WTC11 (cell line): ENCODE measurements at regions not wholly inside any gene's neighbourhood (a gene's known extent, or its start where the extent isn't known, plus 50 kb on each side); places are given as distances from the start of the nearest gene placed in this dataset.

ENCODE experiments used
- ATAC-seq: fragments of 200-7000 bp; cut with Tn5 transposase; 2 replicates; pipeline ENCODE4 v1.10.0; 2021; ENCODE audit warnings: mild to moderate bottlenecking, moderate library complexity
- CTCF ChIA-PET: fragments of 300-600 bp; sonication (Branson Sonifier 250); formaldehyde crosslinking; loops from one replicate; lab custom pipeline; 2021; ENCODE audit warnings: antibody characterized with exemption; lab: Charles Lee
- POLR2A ChIA-PET: fragments of 350-600 bp; sonication (Branson Sonifier 250); formaldehyde crosslinking; loops from one replicate; lab custom pipeline; 2021; ENCODE audit warnings: antibody characterized with exemption; lab: Charles Lee
- DNase-seq: peaks from one replicate; pipeline ENCODE4 v3.0.0; 2021; ENCODE audit warnings: low spot score
- H3K27ac Mint-ChIP-seq: 2 replicates; pipeline ENCODE4 v1.8.0; 2021; ENCODE audit warnings: mixed read lengths
- H3K27me3 Mint-ChIP-seq: 2 replicates; pipeline ENCODE4 v1.8.0; 2021; ENCODE audit warnings: low read depth, mild to moderate bottlenecking, moderate library complexity, mixed read lengths
- H3K36me3 Mint-ChIP-seq: 2 replicates; pipeline ENCODE4 v1.8.0; 2021; ENCODE audit warnings: mixed read lengths
- H3K4me1 Mint-ChIP-seq: 2 replicates; pipeline ENCODE4 v1.8.0; 2022; ENCODE audit warnings: mixed read lengths
- H3K4me3 Mint-ChIP-seq: 2 replicates; pipeline ENCODE4 v1.8.0; 2021; ENCODE audit warnings: mild to moderate bottlenecking, moderate library complexity, mixed read lengths
- H3K9me3 Mint-ChIP-seq: 2 replicates; pipeline ENCODE4 v1.8.0; 2021; ENCODE audit warnings: mixed read lengths
- CBFB ChIP-seq: sonication (generic); formaldehyde crosslinking; IDR thresholded peaks from 2 replicates; pipeline ENCODE4 v1.8.1; 2022; ENCODE audit warnings: mild to moderate bottlenecking, low read depth, missing genetic modification reagents
- ESRRA ChIP-seq: sonication (generic); formaldehyde crosslinking; IDR thresholded peaks from 2 replicates; pipeline ENCODE4 v1.8.1; 2022; ENCODE audit warnings: mild to moderate bottlenecking, missing genetic modification reagents, borderline replicate concordance
- ETV6 ChIP-seq: sonication (generic); formaldehyde crosslinking; IDR thresholded peaks from 2 replicates; pipeline ENCODE4 v1.8.1; 2022; ENCODE audit warnings: mild to moderate bottlenecking, missing genetic modification reagents
- GRHL2 ChIP-seq: fragments of 250-450 bp; sonication (Bioruptor Pico); IDR thresholded peaks from 2 replicates; pipeline ENCODE4 v1.8.0; 2022; ENCODE audit warnings: mild to moderate bottlenecking, moderate library complexity; ENCODE audit not compliant: insufficient replicate concordance, severe bottlenecking
- SMAD4 ChIP-seq: sonication (generic); formaldehyde crosslinking; IDR thresholded peaks from 2 replicates; pipeline ENCODE4 v1.8.0; 2022; ENCODE audit warnings: mild to moderate bottlenecking, missing genetic modification reagents
- TCF7 ChIP-seq: sonication (generic); formaldehyde crosslinking; IDR thresholded peaks from 2 replicates; pipeline ENCODE4 v1.8.0; 2022; ENCODE audit warnings: mild to moderate bottlenecking, low read depth, missing genetic modification reagents, moderate library complexity
- ZBTB21 ChIP-seq: sonication (generic); formaldehyde crosslinking; IDR thresholded peaks from 2 replicates; pipeline ENCODE4 v1.8.1; 2023; ENCODE audit warnings: mild to moderate bottlenecking, missing genetic modification reagents, borderline replicate concordance
- ZNF396 ChIP-seq: fragments of 250-450 bp; sonication (Bioruptor Pico); IDR thresholded peaks from 2 replicates; pipeline ENCODE4 v1.8.0; 2021; ENCODE audit warnings: mild to moderate bottlenecking, moderate library complexity, borderline replicate concordance
- ZNF416 ChIP-seq: fragments of 250-450 bp; sonication (Bioruptor Pico); IDR thresholded peaks from 2 replicates; pipeline ENCODE4 v1.9.0; 2021; ENCODE audit warnings: mild to moderate bottlenecking, inconsistent platforms
- ZNF423 ChIP-seq: fragments of 250-450 bp; sonication (Bioruptor Pico); IDR thresholded peaks from 2 replicates; pipeline ENCODE4 v2.1.2; 2022; ENCODE audit warnings: mild to moderate bottlenecking, moderate library complexity
- TF ChIP-seq, protein P1 (sequence below): sonication (generic); formaldehyde crosslinking; IDR thresholded peaks from 2 replicates; pipeline ENCODE4 v1.8.1; 2023; ENCODE audit warnings: mild to moderate bottlenecking, missing genetic modification reagents, borderline replicate concordance
- TF ChIP-seq, protein P2 (sequence below): sonication (generic); formaldehyde crosslinking; IDR thresholded peaks from 2 replicates; pipeline ENCODE4 v1.8.1; 2023; ENCODE audit warnings: mild to moderate bottlenecking, missing genetic modification reagents, moderate library complexity
- TF ChIP-seq, protein P3 (sequence below): fragments of 250-450 bp; sonication (Bioruptor Pico); IDR thresholded peaks from 2 replicates; pipeline ENCODE4 v1.9.0; 2021; ENCODE audit warnings: mild to moderate bottlenecking, borderline replicate concordance
- TF ChIP-seq, protein P4 (sequence below): fragments of 250-450 bp; sonication (Bioruptor Pico); IDR thresholded peaks from 2 replicates; pipeline ENCODE4 v2.1.2; 2022; ENCODE audit warnings: mild to moderate bottlenecking, moderate library complexity
- TF ChIP-seq, protein P5 (sequence below): fragments of 250-450 bp; sonication (Bioruptor Pico); IDR thresholded peaks from 2 replicates; pipeline ENCODE4 v1.9.0; 2021; ENCODE audit warnings: mild to moderate bottlenecking

DNA sequence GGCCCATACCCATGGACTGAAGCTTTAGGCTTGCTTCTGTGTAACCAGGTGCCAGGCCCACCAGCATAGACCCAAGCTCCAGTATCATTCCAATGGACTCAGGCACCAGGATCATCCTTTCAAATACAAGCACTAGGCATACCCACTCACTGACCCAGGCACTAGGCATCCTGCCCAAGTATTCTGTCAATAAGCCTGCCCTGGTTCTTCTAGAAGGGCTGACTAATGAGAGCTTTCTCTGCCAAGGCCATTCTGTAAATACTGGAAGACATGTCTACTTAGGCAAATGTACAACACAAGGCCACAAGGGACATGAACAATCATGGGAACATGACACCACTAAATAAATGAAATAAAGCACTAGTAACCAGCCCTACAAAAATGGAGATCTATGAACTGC, 352.2 kb downstream of the FSCB start:
- Mint-ChIP-seq H3K27ac (no peak overlapping the region), H3K27me3 (no peaks in the 10 kb centered on the region), H3K4me3 (no peak overlapping the region), H3K36me3 (peaks cover 3% of the 10 kb centered on the region; the same call in 1 of the 2 replicates), H3K4me1 (no peaks in the 10 kb centered on the region), H3K9me3 (peaks cover 18% of the 10 kb centered on the region)
- POLR2A ChIA-PET, result no interaction called here
- ATAC-seq (no peak), DNase-seq (no peak)
- CTCF ChIA-PET, result no interaction called here
- TF ChIP-seq SMAD4 (no peak), TCF7 (CRISPR knock-in tag) (no peak), CBFB (CRISPR knock-in tag) (no peak), ZBTB21 (CRISPR knock-in tag) (no peak), ZNF416 (CRISPR knock-in tag) (no peak)
- TF ChIP-seq, protein P1, sequence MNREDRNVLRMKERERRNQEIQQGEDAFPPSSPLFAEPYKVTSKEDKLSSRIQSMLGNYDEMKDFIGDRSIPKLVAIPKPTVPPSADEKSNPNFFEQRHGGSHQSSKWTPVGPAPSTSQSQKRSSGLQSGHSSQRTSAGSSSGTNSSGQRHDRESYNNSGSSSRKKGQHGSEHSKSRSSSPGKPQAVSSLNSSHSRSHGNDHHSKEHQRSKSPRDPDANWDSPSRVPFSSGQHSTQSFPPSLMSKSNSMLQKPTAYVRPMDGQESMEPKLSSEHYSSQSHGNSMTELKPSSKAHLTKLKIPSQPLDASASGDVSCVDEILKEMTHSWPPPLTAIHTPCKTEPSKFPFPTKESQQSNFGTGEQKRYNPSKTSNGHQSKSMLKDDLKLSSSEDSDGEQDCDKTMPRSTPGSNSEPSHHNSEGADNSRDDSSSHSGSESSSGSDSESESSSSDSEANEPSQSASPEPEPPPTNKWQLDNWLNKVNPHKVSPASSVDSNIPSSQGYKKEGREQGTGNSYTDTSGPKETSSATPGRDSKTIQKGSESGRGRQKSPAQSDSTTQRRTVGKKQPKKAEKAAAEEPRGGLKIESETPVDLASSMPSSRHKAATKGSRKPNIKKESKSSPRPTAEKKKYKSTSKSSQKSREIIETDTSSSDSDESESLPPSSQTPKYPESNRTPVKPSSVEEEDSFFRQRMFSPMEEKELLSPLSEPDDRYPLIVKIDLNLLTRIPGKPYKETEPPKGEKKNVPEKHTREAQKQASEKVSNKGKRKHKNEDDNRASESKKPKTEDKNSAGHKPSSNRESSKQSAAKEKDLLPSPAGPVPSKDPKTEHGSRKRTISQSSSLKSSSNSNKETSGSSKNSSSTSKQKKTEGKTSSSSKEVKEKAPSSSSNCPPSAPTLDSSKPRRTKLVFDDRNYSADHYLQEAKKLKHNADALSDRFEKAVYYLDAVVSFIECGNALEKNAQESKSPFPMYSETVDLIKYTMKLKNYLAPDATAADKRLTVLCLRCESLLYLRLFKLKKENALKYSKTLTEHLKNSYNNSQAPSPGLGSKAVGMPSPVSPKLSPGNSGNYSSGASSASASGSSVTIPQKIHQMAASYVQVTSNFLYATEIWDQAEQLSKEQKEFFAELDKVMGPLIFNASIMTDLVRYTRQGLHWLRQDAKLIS, result no peak
- TF ChIP-seq, protein P2, sequence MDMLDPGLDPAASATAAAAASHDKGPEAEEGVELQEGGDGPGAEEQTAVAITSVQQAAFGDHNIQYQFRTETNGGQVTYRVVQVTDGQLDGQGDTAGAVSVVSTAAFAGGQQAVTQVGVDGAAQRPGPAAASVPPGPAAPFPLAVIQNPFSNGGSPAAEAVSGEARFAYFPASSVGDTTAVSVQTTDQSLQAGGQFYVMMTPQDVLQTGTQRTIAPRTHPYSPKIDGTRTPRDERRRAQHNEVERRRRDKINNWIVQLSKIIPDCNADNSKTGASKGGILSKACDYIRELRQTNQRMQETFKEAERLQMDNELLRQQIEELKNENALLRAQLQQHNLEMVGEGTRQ (CRISPR knock-in tag), result no peak

DNA sequence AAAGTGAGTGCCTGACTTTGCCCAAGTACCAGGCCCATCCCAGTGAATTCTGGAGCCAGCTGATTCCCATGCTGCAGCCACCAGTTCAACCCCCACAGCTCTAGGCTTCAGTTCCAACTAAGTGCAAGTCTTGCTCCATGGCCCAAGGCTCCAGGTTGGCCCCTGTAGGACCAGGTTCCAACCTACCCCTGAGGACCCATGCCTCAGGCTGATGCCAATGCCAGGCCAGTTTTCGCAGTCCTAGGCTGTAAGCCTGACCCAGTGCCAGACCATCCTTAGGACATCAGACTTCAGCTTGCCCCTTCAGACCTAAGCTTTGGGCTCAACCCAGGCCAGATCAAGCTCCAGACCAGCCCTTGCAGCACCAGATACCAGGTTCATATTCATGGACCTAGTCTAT, 352.6 kb downstream of the FSCB start:
- no peak overlapping the region for H3K4me3 Mint-ChIP-seq
- peaks cover 18% of the 10 kb centered on the region for H3K9me3 Mint-ChIP-seq
- H3K27ac Mint-ChIP-seq, result no peak overlapping the region
- no peaks in the 10 kb centered on the region for H3K4me1 Mint-ChIP-seq
- DNase-seq (no peak), ATAC-seq (no peak)
- ChIA-PET POLR2A (no interaction called here), CTCF (no interaction called here)
- TF ChIP-seq ZNF423 (no peak), ZBTB21 (CRISPR knock-in tag) (no peak), GRHL2 (CRISPR knock-in tag) (no peak), ESRRA (no peak), ETV6 (CRISPR knock-in tag) (no peak), ZNF396 (CRISPR knock-in tag) (no peak)
- TF ChIP-seq, protein P3, sequence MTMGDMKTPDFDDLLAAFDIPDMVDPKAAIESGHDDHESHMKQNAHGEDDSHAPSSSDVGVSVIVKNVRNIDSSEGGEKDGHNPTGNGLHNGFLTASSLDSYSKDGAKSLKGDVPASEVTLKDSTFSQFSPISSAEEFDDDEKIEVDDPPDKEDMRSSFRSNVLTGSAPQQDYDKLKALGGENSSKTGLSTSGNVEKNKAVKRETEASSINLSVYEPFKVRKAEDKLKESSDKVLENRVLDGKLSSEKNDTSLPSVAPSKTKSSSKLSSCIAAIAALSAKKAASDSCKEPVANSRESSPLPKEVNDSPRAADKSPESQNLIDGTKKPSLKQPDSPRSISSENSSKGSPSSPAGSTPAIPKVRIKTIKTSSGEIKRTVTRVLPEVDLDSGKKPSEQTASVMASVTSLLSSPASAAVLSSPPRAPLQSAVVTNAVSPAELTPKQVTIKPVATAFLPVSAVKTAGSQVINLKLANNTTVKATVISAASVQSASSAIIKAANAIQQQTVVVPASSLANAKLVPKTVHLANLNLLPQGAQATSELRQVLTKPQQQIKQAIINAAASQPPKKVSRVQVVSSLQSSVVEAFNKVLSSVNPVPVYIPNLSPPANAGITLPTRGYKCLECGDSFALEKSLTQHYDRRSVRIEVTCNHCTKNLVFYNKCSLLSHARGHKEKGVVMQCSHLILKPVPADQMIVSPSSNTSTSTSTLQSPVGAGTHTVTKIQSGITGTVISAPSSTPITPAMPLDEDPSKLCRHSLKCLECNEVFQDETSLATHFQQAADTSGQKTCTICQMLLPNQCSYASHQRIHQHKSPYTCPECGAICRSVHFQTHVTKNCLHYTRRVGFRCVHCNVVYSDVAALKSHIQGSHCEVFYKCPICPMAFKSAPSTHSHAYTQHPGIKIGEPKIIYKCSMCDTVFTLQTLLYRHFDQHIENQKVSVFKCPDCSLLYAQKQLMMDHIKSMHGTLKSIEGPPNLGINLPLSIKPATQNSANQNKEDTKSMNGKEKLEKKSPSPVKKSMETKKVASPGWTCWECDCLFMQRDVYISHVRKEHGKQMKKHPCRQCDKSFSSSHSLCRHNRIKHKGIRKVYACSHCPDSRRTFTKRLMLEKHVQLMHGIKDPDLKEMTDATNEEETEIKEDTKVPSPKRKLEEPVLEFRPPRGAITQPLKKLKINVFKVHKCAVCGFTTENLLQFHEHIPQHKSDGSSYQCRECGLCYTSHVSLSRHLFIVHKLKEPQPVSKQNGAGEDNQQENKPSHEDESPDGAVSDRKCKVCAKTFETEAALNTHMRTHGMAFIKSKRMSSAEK (CRISPR knock-in tag), result no peak
- TF ChIP-seq, protein P4, sequence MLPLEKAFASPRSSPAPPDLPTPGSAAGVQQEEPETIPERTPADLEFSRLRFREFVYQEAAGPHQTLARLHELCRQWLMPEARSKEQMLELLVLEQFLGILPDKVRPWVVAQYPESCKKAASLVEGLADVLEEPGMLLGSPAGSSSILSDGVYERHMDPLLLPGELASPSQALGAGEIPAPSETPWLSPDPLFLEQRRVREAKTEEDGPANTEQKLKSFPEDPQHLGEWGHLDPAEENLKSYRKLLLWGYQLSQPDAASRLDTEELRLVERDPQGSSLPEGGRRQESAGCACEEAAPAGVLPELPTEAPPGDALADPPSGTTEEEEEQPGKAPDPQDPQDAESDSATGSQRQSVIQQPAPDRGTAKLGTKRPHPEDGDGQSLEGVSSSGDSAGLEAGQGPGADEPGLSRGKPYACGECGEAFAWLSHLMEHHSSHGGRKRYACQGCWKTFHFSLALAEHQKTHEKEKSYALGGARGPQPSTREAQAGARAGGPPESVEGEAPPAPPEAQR, result no peak
- TF ChIP-seq, protein P5, sequence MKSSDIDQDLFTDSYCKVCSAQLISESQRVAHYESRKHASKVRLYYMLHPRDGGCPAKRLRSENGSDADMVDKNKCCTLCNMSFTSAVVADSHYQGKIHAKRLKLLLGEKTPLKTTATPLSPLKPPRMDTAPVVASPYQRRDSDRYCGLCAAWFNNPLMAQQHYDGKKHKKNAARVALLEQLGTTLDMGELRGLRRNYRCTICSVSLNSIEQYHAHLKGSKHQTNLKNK, result no peak
- H3K27me3 Mint-ChIP-seq, result no peaks in the 10 kb centered on the region
- H3K36me3 Mint-ChIP-seq, result peaks cover 3% of the 10 kb centered on the region; the same call in 1 of the 2 replicates
